AG09319 (cell line): ENCODE measurements at regions not wholly inside any gene's neighbourhood (a gene's known extent, or its start where the extent isn't known, plus 50 kb on each side); places are given as distances from the start of the nearest gene placed in this dataset.

ENCODE experiments used
- DNase-seq: peaks from one replicate; pipeline ENCODE4 v3.0.0-alpha.2; 2010; ENCODE audit warnings: low read depth; ENCODE audit errors: extremely low read depth
- TF ChIP-seq, protein P1 (sequence below): IDR thresholded peaks from 2 replicates; pipeline ENCODE4 v1.5.1; 2011; ENCODE audit warnings: low read depth, mild to moderate bottlenecking, inconsistent platforms, low read length, moderate library complexity

DNA sequence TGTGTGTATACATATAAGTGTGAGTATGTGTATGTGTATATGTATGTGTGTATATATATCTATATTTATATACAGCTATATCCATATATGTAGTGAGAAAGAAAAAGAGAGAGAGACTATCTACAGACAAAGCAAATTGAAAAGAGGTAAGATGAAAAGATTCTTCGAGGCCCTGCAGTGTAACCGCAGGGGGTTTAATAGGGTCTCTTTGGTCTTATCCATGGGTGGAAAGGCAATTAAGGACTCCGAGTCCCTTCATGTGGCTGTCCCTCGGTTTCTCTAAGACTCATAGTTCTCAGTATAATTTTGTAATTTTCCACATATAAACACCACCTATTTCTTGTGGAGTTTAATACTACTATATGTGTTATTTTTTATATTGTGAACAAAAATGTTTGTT, 50.6 kb upstream of the JAZF1 start:
- no peak for DNase-seq
- TF ChIP-seq, protein P1, sequence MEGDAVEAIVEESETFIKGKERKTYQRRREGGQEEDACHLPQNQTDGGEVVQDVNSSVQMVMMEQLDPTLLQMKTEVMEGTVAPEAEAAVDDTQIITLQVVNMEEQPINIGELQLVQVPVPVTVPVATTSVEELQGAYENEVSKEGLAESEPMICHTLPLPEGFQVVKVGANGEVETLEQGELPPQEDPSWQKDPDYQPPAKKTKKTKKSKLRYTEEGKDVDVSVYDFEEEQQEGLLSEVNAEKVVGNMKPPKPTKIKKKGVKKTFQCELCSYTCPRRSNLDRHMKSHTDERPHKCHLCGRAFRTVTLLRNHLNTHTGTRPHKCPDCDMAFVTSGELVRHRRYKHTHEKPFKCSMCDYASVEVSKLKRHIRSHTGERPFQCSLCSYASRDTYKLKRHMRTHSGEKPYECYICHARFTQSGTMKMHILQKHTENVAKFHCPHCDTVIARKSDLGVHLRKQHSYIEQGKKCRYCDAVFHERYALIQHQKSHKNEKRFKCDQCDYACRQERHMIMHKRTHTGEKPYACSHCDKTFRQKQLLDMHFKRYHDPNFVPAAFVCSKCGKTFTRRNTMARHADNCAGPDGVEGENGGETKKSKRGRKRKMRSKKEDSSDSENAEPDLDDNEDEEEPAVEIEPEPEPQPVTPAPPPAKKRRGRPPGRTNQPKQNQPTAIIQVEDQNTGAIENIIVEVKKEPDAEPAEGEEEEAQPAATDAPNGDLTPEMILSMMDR, result no peak

DNA sequence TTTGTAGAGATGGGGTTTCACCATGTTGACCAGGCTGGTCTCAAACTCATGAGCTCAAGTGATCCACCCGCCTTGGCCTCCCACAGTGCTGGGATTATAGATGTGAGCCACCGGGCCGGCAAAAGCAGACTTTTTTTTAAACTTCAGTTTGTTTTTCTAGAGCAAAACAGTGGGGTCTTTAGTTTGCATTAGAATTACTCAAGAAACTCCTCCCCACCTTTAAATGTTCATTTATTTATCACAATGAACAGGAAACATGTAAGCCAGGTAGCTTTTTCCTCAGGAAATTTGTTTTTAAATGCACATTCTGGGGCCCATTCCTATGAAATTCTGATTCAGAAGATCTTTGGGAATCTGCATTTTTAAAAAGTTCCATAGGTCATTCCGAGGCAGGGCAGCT, 56.0 kb upstream of the JAZF1 start:
- TF ChIP-seq, protein P1, result no peak
- DNase-seq, result no peak

DNA sequence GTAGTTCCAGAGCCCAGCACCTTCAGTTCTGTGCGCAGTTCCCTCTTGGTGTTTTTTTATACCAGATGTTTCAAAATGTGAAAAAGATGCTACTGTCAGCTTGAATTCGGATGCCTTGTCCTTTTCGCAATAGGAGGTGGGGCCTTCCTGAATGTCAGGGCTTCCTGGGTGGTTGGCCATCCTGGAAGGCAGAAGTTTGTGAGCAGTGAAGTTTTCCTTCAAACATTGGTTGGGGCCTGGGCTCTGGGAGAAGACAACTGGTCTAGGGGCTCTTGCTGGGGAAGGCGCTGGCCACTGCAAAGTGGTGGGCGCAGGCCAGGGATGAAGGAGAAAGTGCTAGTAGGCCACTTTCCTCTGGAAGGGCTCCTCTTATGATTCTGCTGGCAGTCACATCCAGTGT, 56.8 kb upstream of the JAZF1 start:
- TF ChIP-seq, protein P1, result no peak
- no peak for DNase-seq

DNA sequence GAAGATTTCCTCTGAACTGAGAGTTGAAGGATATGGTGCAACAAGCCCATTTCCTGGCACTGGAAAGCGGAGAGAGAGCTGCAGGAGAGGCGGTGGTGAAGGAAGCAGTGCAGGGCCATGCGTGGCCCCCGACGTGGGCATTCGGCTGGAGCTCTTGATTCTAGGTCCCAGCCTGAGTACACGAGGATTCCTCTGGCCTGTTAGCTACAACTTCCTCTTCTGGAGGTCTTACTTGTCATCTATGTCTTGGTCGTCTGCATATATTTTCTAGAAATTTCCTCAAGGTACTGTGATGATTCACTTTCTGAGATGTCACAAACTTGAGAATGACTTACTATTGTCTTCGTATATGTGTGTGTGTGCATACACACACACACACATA, 59.2 kb upstream of the JAZF1 start:
- DNase-seq, result no peak
- TF ChIP-seq, protein P1, result no peak

DNA sequence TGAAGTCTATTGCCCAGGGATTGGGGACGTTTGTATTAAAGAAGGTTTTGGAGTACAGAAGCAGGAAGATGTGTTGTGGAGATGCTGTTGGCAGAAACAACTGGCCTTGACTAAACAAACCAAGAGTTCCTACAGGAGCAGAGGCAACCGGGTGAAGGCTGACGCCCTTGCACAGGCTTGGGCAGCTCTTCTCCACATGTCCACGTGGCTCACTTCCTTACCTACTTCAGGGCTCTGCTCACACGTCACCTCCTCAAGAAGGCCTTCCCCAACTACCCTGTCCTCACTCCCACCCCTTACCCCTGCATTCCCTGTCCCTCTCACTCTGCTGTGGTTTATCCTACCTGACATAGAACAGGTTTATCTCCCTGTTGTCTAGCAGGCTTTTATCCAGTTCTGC, 59.9 kb upstream of the JAZF1 start:
- TF ChIP-seq, protein P1, result no peak
- no peak for DNase-seq

DNA sequence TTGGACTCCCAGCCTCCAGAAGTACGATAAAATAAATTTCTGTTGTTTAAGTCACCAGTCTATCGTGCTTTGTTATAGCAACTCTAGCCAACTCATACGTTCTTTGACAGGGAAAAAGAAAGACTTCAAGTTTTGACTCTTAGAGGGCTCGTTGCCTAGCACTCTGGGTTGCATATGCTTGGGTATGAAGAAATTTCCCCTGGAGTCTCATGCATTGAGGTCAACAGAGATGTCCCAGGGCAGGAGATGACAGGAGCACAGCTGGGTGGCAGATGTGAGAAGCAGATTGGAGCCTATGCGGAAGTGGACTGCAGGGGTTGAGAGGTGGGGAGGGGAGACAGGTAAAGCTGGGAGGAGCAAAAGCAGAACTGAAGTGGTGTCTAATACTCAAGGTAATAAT, 63.3 kb upstream of the JAZF1 start:
- DNase-seq, result no peak
- TF ChIP-seq, protein P1, result no peak

DNA sequence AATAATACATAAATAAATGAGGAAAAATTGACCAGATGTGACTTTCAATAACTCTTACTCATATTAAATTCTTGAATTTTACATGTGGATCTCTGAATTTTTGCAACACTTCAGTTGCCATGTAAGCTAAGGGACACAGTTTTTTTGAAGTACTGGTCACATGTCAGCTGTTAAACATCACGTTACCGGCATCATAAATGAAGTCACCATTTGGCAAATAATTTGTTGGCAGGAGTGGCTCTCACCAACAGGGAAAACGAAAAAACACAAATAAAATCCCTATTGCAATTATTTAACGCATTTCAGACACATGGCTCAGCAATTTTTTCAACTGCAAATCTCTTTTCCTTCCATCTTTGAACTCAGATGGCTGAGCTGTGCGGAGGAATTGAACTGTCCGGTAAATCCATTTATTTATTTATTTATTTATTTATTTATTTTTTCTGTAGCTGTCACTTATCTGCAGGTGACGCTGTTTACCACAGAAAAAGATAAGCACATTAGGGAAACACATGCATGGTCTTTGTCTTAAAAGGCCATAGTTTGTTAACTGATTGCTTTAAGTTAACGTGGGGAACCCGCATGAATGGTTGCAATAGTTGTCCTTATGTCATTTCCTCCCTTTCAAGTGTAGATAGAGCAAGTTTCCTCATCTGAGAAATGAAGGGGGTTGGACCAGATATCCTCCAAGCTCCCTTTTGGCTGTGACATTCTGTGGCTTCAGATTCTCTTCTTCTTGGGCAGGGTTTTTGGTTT, 64.7 kb upstream of the JAZF1 start:
- TF ChIP-seq, protein P1, result no peak
- DNase-seq, result no peak
